Adrenal gland (tissue), 5 donors: ENCODE measurements at regions not wholly inside any gene's neighbourhood (a gene's known extent, or its start where the extent isn't known, plus 50 kb on each side); places are given as distances from the start of the nearest gene placed in this dataset.

Experiments used
- CTCF ChIP-seq, 6 experiments: fragments of 450-650 bp in 4 of 6; fragments of 200-600 bp in 2 of 6; sonication (generic) in 1 of 6; IDR thresholded peaks; 1 replicate in 5 of 6; 2 replicates in 1 of 6; pipeline versions ENCODE4 v1.5.1 to v1.8.0; 2016 to 2021; ENCODE audit warnings: antibody characterized with exemption in 6 of 6, mild to moderate bottlenecking in 2 of 6, moderate library complexity in 1 of 6
- POLR2A ChIP-seq, 2 donors: fragments of 450-650 bp; IDR thresholded peaks; one replicate each; pipeline ENCODE4 v1.6.1; 2017; ENCODE audit warnings: antibody characterized with exemption in 2 of 2, mild to moderate bottlenecking in 2 of 2, moderate library complexity in 1 of 2
- donor health status: DM: no; HTN: no; CAD: no.

GRCh38 chr3:148078658-148079057, 619.0 kb upstream of the AGTR1 start:
- TF ChIP-seq CTCF (IDR thresholded peaks at IDR 0.05): no peak
- TF ChIP-seq POLR2A (IDR thresholded peaks at IDR 0.05): no peak
